Smooth muscle cell (in vitro differentiated cells): ENCODE measurements at regions not wholly inside any gene's neighbourhood (a gene's known extent, or its start where the extent isn't known, plus 50 kb on each side); places are given as distances from the start of the nearest gene placed in this dataset.
A peak's percentile ranks its signal among the peaks of the same experiment; 100 is the strongest.

Experiments
- DNase-seq: peaks from one replicate; lab custom pipeline; 2025; ENCODE audit not compliant: unreplicated experiment; lab: John Stamatoyannopoulos, UW
- H2AFZ ChIP-seq: fragments of 200-600 bp; sonication (generic); 2 replicates; pipeline ENCODE4 v1.6.0; 2016; ENCODE audit warnings: antibody characterized with exemption, low read depth, mild to moderate bottlenecking
- H3F3A ChIP-seq: fragments of 200-600 bp; sonication (generic); 2 replicates; pipeline ENCODE4 v1.6.0; 2017; ENCODE audit warnings: antibody characterized with exemption, low read depth
- H3K27ac ChIP-seq: fragments of 200-600 bp; sonication (generic); 2 replicates; pipeline ENCODE4 v1.5.1; 2016; ENCODE audit warnings: low read depth, mild to moderate bottlenecking
- H3K27me3 ChIP-seq: fragments of 200-600 bp; sonication (generic); 2 replicates; pipeline ENCODE4 v1.6.1; 2016; ENCODE audit warnings: low read depth, mild to moderate bottlenecking
- H3K36me3 ChIP-seq: fragments of 200-600 bp; sonication (generic); 2 replicates; pipeline ENCODE4 v1.5.1; 2016; ENCODE audit warnings: low read depth
- H3K4me1 ChIP-seq: fragments of 200-600 bp; sonication (generic); 2 replicates; pipeline ENCODE4 v1.5.1; 2016; ENCODE audit warnings: low read depth
- H3K4me2 ChIP-seq: fragments of 200-600 bp; sonication (generic); 2 replicates; pipeline ENCODE4 v1.6.0; 2016; ENCODE audit warnings: mild to moderate bottlenecking
- H3K4me3 ChIP-seq: fragments of 200-600 bp; sonication (generic); 2 replicates; pipeline ENCODE4 v1.5.1; 2016; ENCODE audit warnings: mild to moderate bottlenecking
- H3K79me2 ChIP-seq: fragments of 200-600 bp; sonication (generic); 2 replicates; pipeline ENCODE4 v1.6.0; 2016; ENCODE audit warnings: low read depth, mild to moderate bottlenecking
- H3K9ac ChIP-seq: fragments of 200-600 bp; sonication (generic); 2 replicates; pipeline ENCODE4 v1.6.0; 2016; ENCODE audit warnings: low read depth
- H3K9me3 ChIP-seq: fragments of 200-600 bp; sonication (generic); replicated peaks from 2 replicates; pipeline ENCODE4 v1.5.1; 2016; ENCODE audit warnings: low read depth
- H4K20me1 ChIP-seq: fragments of 200-600 bp; sonication (generic); 2 replicates; pipeline ENCODE4 v1.6.0; 2016; ENCODE audit warnings: low read depth
- CTCF ChIP-seq: fragments of 200-600 bp; sonication (generic); IDR thresholded peaks from 2 replicates; pipeline ENCODE4 v1.5.1; 2017; ENCODE audit warnings: borderline replicate concordance, mild to moderate bottlenecking, antibody characterized with exemption; ENCODE audit not compliant: insufficient read depth, poor library complexity, severe bottlenecking
- WGBS: methylation state at CpG from one replicate; pipeline ENCODE4 v1.1.7; 2016; ENCODE audit warnings: low lambda C conversion rate; 5-methylcytosine and 5-hydroxymethylcytosine counted together

GRCh38 chr9:102796244-102796643 is 198.9 kb upstream of the CYLC2 start:
- Histone ChIP-seq H3K9me3 (no peaks in the 10 kb centered on the region), H2AFZ (no peak overlapping the region), H3K4me1 (no peaks in the 10 kb centered on the region), H3F3A (no peaks in the 10 kb centered on the region), H4K20me1 (no peaks in the 10 kb centered on the region), H3K79me2 (no peaks in the 10 kb centered on the region), H3K36me3 (no peaks in the 10 kb centered on the region), H3K27ac (no peak overlapping the region), H3K4me2 (no peak overlapping the region), H3K9ac (no peak overlapping the region), H3K27me3 (no peaks in the 10 kb centered on the region), H3K4me3 (no peak overlapping the region)
- no peak for DNase-seq
- no peak for TF ChIP-seq CTCF
- 85% methylated on average over 5 of the region's 5 CpGs for WGBS

GRCh38 chr9:102795532-102795931 is 199.6 kb upstream of the CYLC2 start:
- Histone ChIP-seq H3K4me1 (no peaks in the 10 kb centered on the region), H3K9ac (no peak overlapping the region), H3K4me2 (no peak overlapping the region), H2AFZ (no peak overlapping the region), H3F3A (no peaks in the 10 kb centered on the region), H3K9me3 (no peaks in the 10 kb centered on the region), H3K36me3 (no peaks in the 10 kb centered on the region), H3K79me2 (no peaks in the 10 kb centered on the region), H3K27me3 (no peaks in the 10 kb centered on the region), H3K27ac (no peak overlapping the region), H4K20me1 (no peaks in the 10 kb centered on the region), H3K4me3 (no peak overlapping the region)
- no peak for TF ChIP-seq CTCF
- no peak for DNase-seq

- Histone ChIP-seq H3K4me1 (no peaks in the 10 kb centered on the region), H3K79me2 (no peaks in the 10 kb centered on the region), H3K36me3 (no peaks in the 10 kb centered on the region), H3K9ac (peak overlapping the region; percentile 60), H3F3A (no peaks in the 10 kb centered on the region), H3K9me3 (no peaks in the 10 kb centered on the region), H3K27me3 (no peaks in the 10 kb centered on the region), H2AFZ (no peak overlapping the region), H3K4me2 (peak overlapping the region; percentile 31), H3K27ac (peak overlapping the region; percentile 73), H3K4me3 (no peak overlapping the region), H4K20me1 (no peaks in the 10 kb centered on the region)
- no peak for DNase-seq
- no peak for TF ChIP-seq CTCF
Measured at GRCh38 chr9:102779356-102779755, 215.8 kb upstream of the CYLC2 start.

- no peaks in the 10 kb centered on the region for H3K27me3 ChIP-seq
- no peak overlapping the region for H3K4me3 ChIP-seq
- no peaks in the 10 kb centered on the region for H3F3A ChIP-seq
- H3K79me2 ChIP-seq = no peaks in the 10 kb centered on the region
- no peaks in the 10 kb centered on the region for H3K4me1 ChIP-seq
- no peak for DNase-seq
- H3K9me3 ChIP-seq = no peaks in the 10 kb centered on the region
- H3K4me2 ChIP-seq = peak overlapping the region; percentile 31
- WGBS = 71% methylated on average over 4 of the region's 4 CpGs
- peak overlapping the region; percentile 73 for H3K27ac ChIP-seq
- TF ChIP-seq CTCF = no peak
- no peak overlapping the region for H2AFZ ChIP-seq
- peak overlapping the region; percentile 60 for H3K9ac ChIP-seq
- no peaks in the 10 kb centered on the region for H3K36me3 ChIP-seq
- H4K20me1 ChIP-seq = no peaks in the 10 kb centered on the region
Measured at GRCh38 chr9:102778746-102779145, 216.4 kb upstream of the CYLC2 start.
